NK-92 treated with Interleukin-12 subunit alpha and Interleukin-12 subunit beta, amount 100 ng/mL, for 24 hours (cell line): ENCODE measurements at regions not wholly inside any gene's neighbourhood (a gene's known extent, or its start where the extent isn't known, plus 50 kb on each side); places are given as distances from the start of the nearest gene placed in this dataset.

Experiments
- DNase-seq: peaks from one replicate; lab custom pipeline; 2025; lab: John Stamatoyannopoulos, UW

GRCh38 chr15:62612183-62612733, 430.3 kb upstream of the TPM1 start:
- no peak for DNase-seq

- DNase-seq: no peak
Measured at GRCh38 chr15:62612771-62613170, 429.8 kb upstream of the TPM1 start.

GRCh38 chr15:62616746-62617145, 425.8 kb upstream of the TPM1 start:
- no peak for DNase-seq

GRCh38 chr15:62617741-62618140, 424.8 kb upstream of the TPM1 start:
- DNase-seq: no peak

- no peak for DNase-seq
Measured at GRCh38 chr15:62618432-62618831, 424.1 kb upstream of the TPM1 start.

GRCh38 chr15:62618846-62619504, 423.6 kb upstream of the TPM1 start:
- no peak for DNase-seq

GRCh38 chr15:62619526-62619925, 423.0 kb upstream of the TPM1 start:
- DNase-seq: no peak

- DNase-seq: no peak
Measured at GRCh38 chr15:62622775-62623174, 419.8 kb upstream of the TPM1 start.

- DNase-seq: no peak
Measured at GRCh38 chr15:62624547-62625378, 417.8 kb upstream of the TPM1 start.

GRCh38 chr15:62625429-62626033, 417.0 kb upstream of the TPM1 start:
- DNase-seq: no peak

- no peak for DNase-seq
Measured at GRCh38 chr15:62626903-62627302, 415.6 kb upstream of the TPM1 start.

- no peak for DNase-seq
Measured at GRCh38 chr15:62631076-62631724, 411.3 kb upstream of the TPM1 start.

- no peak for DNase-seq
Measured at GRCh38 chr15:62636823-62637573, 405.5 kb upstream of the TPM1 start.

GRCh38 chr15:62637574-62637897, 405.0 kb upstream of the TPM1 start:
- DNase-seq: no peak

- DNase-seq: no peak
Measured at GRCh38 chr15:62637950-62638619, 404.5 kb upstream of the TPM1 start.

GRCh38 chr15:62639432-62639831, 403.1 kb upstream of the TPM1 start:
- DNase-seq: no peak

GRCh38 chr15:62639906-62640605, 402.5 kb upstream of the TPM1 start:
- DNase-seq: no peak

GRCh38 chr15:62641825-62642224, 400.7 kb upstream of the TPM1 start:
- no peak for DNase-seq

GRCh38 chr15:62643572-62643971, 399.0 kb upstream of the TPM1 start:
- no peak for DNase-seq

- DNase-seq: no peak
Measured at GRCh38 chr15:62644216-62644888, 398.2 kb upstream of the TPM1 start.
